ENCODE measurements at regions not wholly inside any gene's neighbourhood (a gene's known extent, or its start where the extent isn't known, plus 50 kb on each side); places are given as distances from the start of the nearest gene placed in this dataset.

- TF ChIP-seq POLR2A (IDR thresholded peaks at IDR 0.05): no peak
- TF ChIP-seq, protein P1, sequence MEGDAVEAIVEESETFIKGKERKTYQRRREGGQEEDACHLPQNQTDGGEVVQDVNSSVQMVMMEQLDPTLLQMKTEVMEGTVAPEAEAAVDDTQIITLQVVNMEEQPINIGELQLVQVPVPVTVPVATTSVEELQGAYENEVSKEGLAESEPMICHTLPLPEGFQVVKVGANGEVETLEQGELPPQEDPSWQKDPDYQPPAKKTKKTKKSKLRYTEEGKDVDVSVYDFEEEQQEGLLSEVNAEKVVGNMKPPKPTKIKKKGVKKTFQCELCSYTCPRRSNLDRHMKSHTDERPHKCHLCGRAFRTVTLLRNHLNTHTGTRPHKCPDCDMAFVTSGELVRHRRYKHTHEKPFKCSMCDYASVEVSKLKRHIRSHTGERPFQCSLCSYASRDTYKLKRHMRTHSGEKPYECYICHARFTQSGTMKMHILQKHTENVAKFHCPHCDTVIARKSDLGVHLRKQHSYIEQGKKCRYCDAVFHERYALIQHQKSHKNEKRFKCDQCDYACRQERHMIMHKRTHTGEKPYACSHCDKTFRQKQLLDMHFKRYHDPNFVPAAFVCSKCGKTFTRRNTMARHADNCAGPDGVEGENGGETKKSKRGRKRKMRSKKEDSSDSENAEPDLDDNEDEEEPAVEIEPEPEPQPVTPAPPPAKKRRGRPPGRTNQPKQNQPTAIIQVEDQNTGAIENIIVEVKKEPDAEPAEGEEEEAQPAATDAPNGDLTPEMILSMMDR (IDR thresholded peaks at IDR 0.05): no peak
- TF ChIP-seq POLR2AphosphoS5 (IDR thresholded peaks at IDR 0.05): no peak
- Histone ChIP-seq H3K27ac (no peak overlapping the region), H3K4me1 (no peaks in the 10 kb centered on the region), H3K4me3 (no peak overlapping the region), H3K9me3 (peaks cover 34 to 36% of the 10 kb centered on the region in 2 donors), H3K27me3 (peaks cover 0 to 16% of the 10 kb centered on the region in 2 donors), H3K36me3 (no peaks in the 10 kb centered on the region)
- intact Hi-C loops (cut with DNase I; ENCODE audit: low total_unique reads): no loop called here
- no peak for DNase-seq (ENCODE audit: low spot score in 2 of 2)
These were observed 52.1 kb upstream of the UBE3C start for GRCh38 chr7:157086508-157087187.

- no peak for DNase-seq (ENCODE audit: low spot score in 2 of 2)
- H3K36me3 ChIP-seq: no peaks in the 10 kb centered on the region
- H3K27me3 ChIP-seq: peaks cover 0 to 16% of the 10 kb centered on the region in 2 donors
- no peak overlapping the region for H3K4me3 ChIP-seq
- intact Hi-C loops (cut with DNase I; ENCODE audit: low total_unique reads): no loop called here
- peaks cover 26 to 33% of the 10 kb centered on the region in 2 donors for H3K9me3 ChIP-seq
- TF ChIP-seq POLR2A (IDR thresholded peaks at IDR 0.05) (no peak), POLR2AphosphoS5 (IDR thresholded peaks at IDR 0.05) (no peak)
- TF ChIP-seq, protein P1 (IDR thresholded peaks at IDR 0.05): no peak
- no peak overlapping the region for H3K27ac ChIP-seq
- no peaks in the 10 kb centered on the region for H3K4me1 ChIP-seq
These were observed 51.1 kb upstream of the UBE3C start for GRCh38 chr7:157087646-157088045.

GRCh38 chr7:157088136-157088535 lies 50.6 kb upstream of the UBE3C start:
- intact Hi-C loops (cut with DNase I; ENCODE audit: low total_unique reads): no loop called here
- H3K27ac ChIP-seq: no peak overlapping the region
- TF ChIP-seq POLR2A (IDR thresholded peaks at IDR 0.05) (no peak), POLR2AphosphoS5 (IDR thresholded peaks at IDR 0.05) (no peak)
- TF ChIP-seq, protein P1 (IDR thresholded peaks at IDR 0.05): no peak
- H3K27me3 ChIP-seq: peaks cover 0 to 16% of the 10 kb centered on the region in 2 donors
- H3K4me1 ChIP-seq: no peaks in the 10 kb centered on the region
- DNase-seq (ENCODE audit: low spot score in 2 of 2): no peak
- H3K4me3 ChIP-seq: no peak overlapping the region
- no peaks in the 10 kb centered on the region for H3K36me3 ChIP-seq
- H3K9me3 ChIP-seq: peaks cover 27 to 29% of the 10 kb centered on the region in 2 donors

Measured in breast epithelium (tissue), 4 donors.